ENCODE measurements at regions not wholly inside any gene's neighbourhood (a gene's known extent, or its start where the extent isn't known, plus 50 kb on each side); places are given as distances from the start of the nearest gene placed in this dataset.

- no peak overlapping the region for H3K4me3 ChIP-seq
- H3K27ac ChIP-seq = no peak overlapping the region
- no peak for DNase-seq
- no peaks in the 10 kb centered on the region for H3K36me3 ChIP-seq
- TF ChIP-seq POLR2A (IDR thresholded peaks at IDR 0.05) = no peak
- TF ChIP-seq, protein P1, sequence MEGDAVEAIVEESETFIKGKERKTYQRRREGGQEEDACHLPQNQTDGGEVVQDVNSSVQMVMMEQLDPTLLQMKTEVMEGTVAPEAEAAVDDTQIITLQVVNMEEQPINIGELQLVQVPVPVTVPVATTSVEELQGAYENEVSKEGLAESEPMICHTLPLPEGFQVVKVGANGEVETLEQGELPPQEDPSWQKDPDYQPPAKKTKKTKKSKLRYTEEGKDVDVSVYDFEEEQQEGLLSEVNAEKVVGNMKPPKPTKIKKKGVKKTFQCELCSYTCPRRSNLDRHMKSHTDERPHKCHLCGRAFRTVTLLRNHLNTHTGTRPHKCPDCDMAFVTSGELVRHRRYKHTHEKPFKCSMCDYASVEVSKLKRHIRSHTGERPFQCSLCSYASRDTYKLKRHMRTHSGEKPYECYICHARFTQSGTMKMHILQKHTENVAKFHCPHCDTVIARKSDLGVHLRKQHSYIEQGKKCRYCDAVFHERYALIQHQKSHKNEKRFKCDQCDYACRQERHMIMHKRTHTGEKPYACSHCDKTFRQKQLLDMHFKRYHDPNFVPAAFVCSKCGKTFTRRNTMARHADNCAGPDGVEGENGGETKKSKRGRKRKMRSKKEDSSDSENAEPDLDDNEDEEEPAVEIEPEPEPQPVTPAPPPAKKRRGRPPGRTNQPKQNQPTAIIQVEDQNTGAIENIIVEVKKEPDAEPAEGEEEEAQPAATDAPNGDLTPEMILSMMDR (IDR thresholded peaks at IDR 0.05) = no peak
- no peaks in the 10 kb centered on the region for H3K27me3 ChIP-seq
- H3K9me3 ChIP-seq = peaks cover 0 to 3% of the 10 kb centered on the region in 2 donors
- no peaks in the 10 kb centered on the region for H3K4me1 ChIP-seq
- intact Hi-C loops (cut with DNase I; ENCODE audit: low total_unique reads) = no loop called here
These were observed 110.8 kb downstream of the NR4A2 start for GRCh38 chr2:156221703-156222102.

- Histone ChIP-seq H3K4me3 (no peak overlapping the region), H3K4me1 (no peaks in the 10 kb centered on the region), H3K9me3 (peaks cover 0 to 3% of the 10 kb centered on the region in 2 donors), H3K27ac (no peak overlapping the region), H3K36me3 (no peaks in the 10 kb centered on the region), H3K27me3 (no peaks in the 10 kb centered on the region)
- intact Hi-C loops (cut with DNase I; ENCODE audit: low total_unique reads) = no loop called here
- no peak for DNase-seq
- TF ChIP-seq POLR2A (IDR thresholded peaks at IDR 0.05) = no peak
- TF ChIP-seq, protein P1 (IDR thresholded peaks at IDR 0.05) = no peak
These were observed 112.9 kb downstream of the NR4A2 start for GRCh38 chr2:156219491-156220100.

GRCh38 chr2:156215656-156216055 lies 116.9 kb downstream of the NR4A2 start:
- no peak for DNase-seq
- Histone ChIP-seq H3K27me3 (no peaks in the 10 kb centered on the region), H3K9me3 (no peaks in the 10 kb centered on the region), H3K4me1 (no peaks in the 10 kb centered on the region), H3K27ac (no peak overlapping the region), H3K4me3 (no peak overlapping the region), H3K36me3 (no peaks in the 10 kb centered on the region)
- TF ChIP-seq POLR2A (IDR thresholded peaks at IDR 0.05) = no peak
- TF ChIP-seq, protein P1 (IDR thresholded peaks at IDR 0.05) = no peak
- intact Hi-C loops (cut with DNase I; ENCODE audit: low total_unique reads) = no loop called here

GRCh38 chr2:156211318-156211717 lies 121.2 kb downstream of the NR4A2 start:
- no peaks in the 10 kb centered on the region for H3K36me3 ChIP-seq
- TF ChIP-seq, protein P1 (IDR thresholded peaks at IDR 0.05) = no peak
- TF ChIP-seq POLR2A (IDR thresholded peaks at IDR 0.05) = no peak
- no peaks in the 10 kb centered on the region for H3K9me3 ChIP-seq
- intact Hi-C loops (cut with DNase I; ENCODE audit: low total_unique reads) = no loop called here
- H3K27ac ChIP-seq = no peak overlapping the region
- H3K4me3 ChIP-seq = no peak overlapping the region
- no peaks in the 10 kb centered on the region for H3K4me1 ChIP-seq
- no peaks in the 10 kb centered on the region for H3K27me3 ChIP-seq
- DNase-seq = no peak

DNA sequence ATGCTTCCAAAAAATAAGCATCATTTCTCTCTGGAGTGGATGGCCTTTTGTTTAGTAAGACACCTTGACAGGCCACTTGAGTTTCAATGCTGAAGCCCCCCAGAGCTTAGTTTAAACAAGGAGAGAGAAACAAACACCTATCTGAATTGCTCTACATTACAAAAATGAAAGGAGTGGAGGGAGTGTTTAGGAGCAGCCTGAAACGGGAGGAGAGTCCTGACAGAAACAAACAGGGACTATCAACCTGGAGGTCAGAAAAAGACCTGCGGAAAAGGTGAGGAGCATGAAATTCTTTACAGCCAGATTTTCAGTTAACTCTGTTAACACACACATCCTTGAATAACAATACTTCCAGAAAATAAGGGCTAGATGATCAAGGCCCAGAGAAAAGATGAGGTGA lies 126.2 kb downstream of the NR4A2 start:
- Histone ChIP-seq H3K36me3 (no peaks in the 10 kb centered on the region), H3K9me3 (no peaks in the 10 kb centered on the region), H3K27ac (no peak overlapping the region), H3K4me1 (no peaks in the 10 kb centered on the region), H3K4me3 (no peak overlapping the region), H3K27me3 (no peaks in the 10 kb centered on the region)
- intact Hi-C loops (cut with DNase I; ENCODE audit: low total_unique reads) = no loop called here
- TF ChIP-seq, protein P1 (IDR thresholded peaks at IDR 0.05) = no peak
- TF ChIP-seq POLR2A (IDR thresholded peaks at IDR 0.05) = no peak
- no peak for DNase-seq
